Peyer's patch (tissue), 4 donors: ENCODE measurements at regions not wholly inside any gene's neighbourhood (a gene's known extent, or its start where the extent isn't known, plus 50 kb on each side); places are given as distances from the start of the nearest gene placed in this dataset.

Source experiments
- CTCF ChIP-seq, 6 experiments: fragments of 450-650 bp in 4 of 6; fragments of 200-600 bp in 2 of 6; sonication (generic) in 1 of 6; IDR thresholded peaks; one replicate each; pipeline ENCODE4 v1.5.1; 2017 to 2019; ENCODE audit warnings: antibody characterized with exemption in 6 of 6, mild to moderate bottlenecking in 3 of 6, moderate library complexity in 1 of 6
- POLR2A ChIP-seq, 2 donors: fragments of 450-650 bp; IDR thresholded peaks; one replicate each; pipeline ENCODE4 v1.5.1; 2017; ENCODE audit warnings: antibody characterized with exemption in 2 of 2, mild to moderate bottlenecking in 2 of 2, moderate library complexity in 2 of 2

- TF ChIP-seq CTCF (IDR thresholded peaks at IDR 0.05) (no peak), POLR2A (IDR thresholded peaks at IDR 0.05) (no peak)
Observed at GRCh38 chr12:18922851-18923250, 184.9 kb downstream of the CAPZA3 start.
